ENCODE measurements at regions not wholly inside any gene's neighbourhood (a gene's known extent, or its start where the extent isn't known, plus 50 kb on each side); places are given as distances from the start of the nearest gene placed in this dataset.

DNA sequence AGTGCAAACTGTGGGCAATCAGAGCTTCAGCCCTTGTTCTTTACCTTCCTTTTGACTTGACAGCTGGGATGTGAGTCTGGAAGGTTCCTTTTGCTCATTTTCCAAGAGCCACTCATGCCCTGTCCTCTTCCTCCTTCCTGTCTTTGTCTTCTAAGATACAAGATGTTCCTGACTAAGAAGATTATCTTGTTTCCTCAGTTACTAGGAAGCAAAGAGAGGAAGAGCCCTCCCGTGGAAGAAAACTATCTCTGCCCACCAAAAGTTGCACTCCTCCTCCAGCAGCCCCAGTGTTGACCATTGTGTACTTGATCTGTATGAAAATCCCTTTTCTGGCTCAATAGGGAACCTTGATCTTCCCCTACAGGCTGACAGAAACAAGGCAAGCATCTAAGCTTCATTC lies 138.0 kb downstream of the C12orf75 start:
- DNase-seq = no peak
- Histone ChIP-seq H3K9ac (ENCODE audit: extremely low read depth, low read length, poor library complexity, severe bottlenecking) (no peak overlapping the region), H3K4me1 (ENCODE audit: control insufficient read depth, insufficient read depth, low read length) (no peaks in the 10 kb centered on the region), H3K27ac (ENCODE audit: low read depth, low read length) (no peak overlapping the region), H3K36me3 (ENCODE audit: control insufficient read depth, insufficient read depth, low read length) (no peaks in the 10 kb centered on the region), H3K27me3 (ENCODE audit: control insufficient read depth, insufficient read depth, low read length, poor library complexity, severe bottlenecking) (no peaks in the 10 kb centered on the region), H3K9me3 (ENCODE audit: control insufficient read depth, low read length) (no peaks in the 10 kb centered on the region), H3K4me3 (ENCODE audit: low read length) (no peak overlapping the region)
- Mint-ChIP-seq H3K4me3 (no peak overlapping the region), H3K27me3 (ENCODE audit: insufficient read depth) (no peaks in the 10 kb centered on the region), H3K9me3 (no peaks in the 10 kb centered on the region), H3K36me3 (ENCODE audit: low read depth) (no peaks in the 10 kb centered on the region), H3K27ac (no peak overlapping the region), H3K4me1 (peaks cover 26% of the 10 kb centered on the region)
- WGBS, 2 experiments (ENCODE audit: insufficient coverage in 1 of 2, insufficient read length in 1 of 2) = 73 to 100% methylated on average over 1 of the region's 1 CpG
- TF ChIP-seq, protein P1, sequence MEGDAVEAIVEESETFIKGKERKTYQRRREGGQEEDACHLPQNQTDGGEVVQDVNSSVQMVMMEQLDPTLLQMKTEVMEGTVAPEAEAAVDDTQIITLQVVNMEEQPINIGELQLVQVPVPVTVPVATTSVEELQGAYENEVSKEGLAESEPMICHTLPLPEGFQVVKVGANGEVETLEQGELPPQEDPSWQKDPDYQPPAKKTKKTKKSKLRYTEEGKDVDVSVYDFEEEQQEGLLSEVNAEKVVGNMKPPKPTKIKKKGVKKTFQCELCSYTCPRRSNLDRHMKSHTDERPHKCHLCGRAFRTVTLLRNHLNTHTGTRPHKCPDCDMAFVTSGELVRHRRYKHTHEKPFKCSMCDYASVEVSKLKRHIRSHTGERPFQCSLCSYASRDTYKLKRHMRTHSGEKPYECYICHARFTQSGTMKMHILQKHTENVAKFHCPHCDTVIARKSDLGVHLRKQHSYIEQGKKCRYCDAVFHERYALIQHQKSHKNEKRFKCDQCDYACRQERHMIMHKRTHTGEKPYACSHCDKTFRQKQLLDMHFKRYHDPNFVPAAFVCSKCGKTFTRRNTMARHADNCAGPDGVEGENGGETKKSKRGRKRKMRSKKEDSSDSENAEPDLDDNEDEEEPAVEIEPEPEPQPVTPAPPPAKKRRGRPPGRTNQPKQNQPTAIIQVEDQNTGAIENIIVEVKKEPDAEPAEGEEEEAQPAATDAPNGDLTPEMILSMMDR (conservative IDR thresholded peaks at IDR 0.05) = peak; percentile 37

DNA sequence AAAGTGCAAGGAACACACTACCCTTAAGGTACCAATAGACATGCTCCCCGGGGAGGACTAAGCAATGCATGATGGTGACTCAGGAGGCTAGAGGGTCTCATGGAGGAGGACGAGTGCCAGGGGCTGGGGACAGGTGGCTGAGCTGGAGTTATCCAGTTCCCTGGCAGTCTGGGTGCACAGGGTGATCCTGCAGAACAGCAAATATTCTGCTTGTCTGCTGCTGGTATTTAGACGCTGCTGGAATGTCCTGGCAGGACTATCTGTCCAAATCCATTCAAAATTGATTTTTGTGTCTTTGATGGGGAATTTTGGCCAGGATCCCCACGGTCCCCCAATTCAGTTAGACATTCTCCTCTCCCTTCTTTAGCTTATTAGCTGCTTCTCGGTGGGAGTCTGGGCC lies 138.7 kb downstream of the C12orf75 start:
- no peak overlapping the region for H3K4me3 ChIP-seq (ENCODE audit: low read length)
- WGBS, 2 experiments (ENCODE audit: insufficient coverage in 1 of 2, insufficient read length in 1 of 2) = 92 to 100% methylated on average over 1 to 5 of the region's 5 CpGs
- no peak overlapping the region for H3K27ac ChIP-seq (ENCODE audit: low read depth, low read length)
- TF ChIP-seq, protein P1 (conservative IDR thresholded peaks at IDR 0.05) = no peak
- no peaks in the 10 kb centered on the region for H3K36me3 ChIP-seq (ENCODE audit: control insufficient read depth, insufficient read depth, low read length)
- Mint-ChIP-seq H3K36me3 (ENCODE audit: low read depth) (no peaks in the 10 kb centered on the region), H3K27me3 (ENCODE audit: insufficient read depth) (peaks cover under 1% of the 10 kb centered on the region), H3K4me3 (no peak overlapping the region), H3K27ac (no peak overlapping the region), H3K9me3 (no peaks in the 10 kb centered on the region), H3K4me1 (peaks cover 23% of the 10 kb centered on the region)
- no peaks in the 10 kb centered on the region for H3K9me3 ChIP-seq (ENCODE audit: control insufficient read depth, low read length)
- no peak overlapping the region for H3K9ac ChIP-seq (ENCODE audit: extremely low read depth, low read length, poor library complexity, severe bottlenecking)
- no peak for DNase-seq
- H3K27me3 ChIP-seq (ENCODE audit: control insufficient read depth, insufficient read depth, low read length, poor library complexity, severe bottlenecking) = no peaks in the 10 kb centered on the region
- H3K4me1 ChIP-seq (ENCODE audit: control insufficient read depth, insufficient read depth, low read length) = no peaks in the 10 kb centered on the region

DNA sequence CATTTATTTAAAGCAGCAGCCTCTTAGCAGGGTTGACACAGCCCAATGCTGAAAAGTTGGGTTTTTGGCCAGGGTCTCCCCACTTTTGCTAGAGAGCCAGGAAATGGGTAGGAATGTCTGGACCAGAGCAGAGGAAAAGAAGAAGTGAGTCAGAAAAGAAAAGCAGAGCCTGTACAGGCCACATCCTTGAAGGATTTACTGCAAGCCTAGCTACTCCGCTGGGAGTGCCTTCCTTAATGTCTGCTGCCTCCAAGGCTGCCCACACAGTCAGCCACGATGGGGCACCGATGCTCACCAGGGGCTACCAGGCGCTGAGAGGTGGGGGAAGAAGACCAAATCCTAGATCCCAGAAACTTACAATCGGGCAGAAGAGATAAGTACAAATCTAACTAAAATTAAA lies 139.2 kb downstream of the C12orf75 start:
- WGBS, 2 experiments (ENCODE audit: insufficient coverage in 1 of 2, insufficient read length in 1 of 2) = 92 to 100% methylated on average over 2 to 5 of the region's 5 CpGs
- Histone ChIP-seq H3K9me3 (ENCODE audit: control insufficient read depth, low read length) (no peaks in the 10 kb centered on the region), H3K4me1 (ENCODE audit: control insufficient read depth, insufficient read depth, low read length) (no peaks in the 10 kb centered on the region), H3K27me3 (ENCODE audit: control insufficient read depth, insufficient read depth, low read length, poor library complexity, severe bottlenecking) (no peaks in the 10 kb centered on the region), H3K36me3 (ENCODE audit: control insufficient read depth, insufficient read depth, low read length) (no peaks in the 10 kb centered on the region), H3K4me3 (ENCODE audit: low read length) (no peak overlapping the region), H3K9ac (ENCODE audit: extremely low read depth, low read length, poor library complexity, severe bottlenecking) (no peak overlapping the region), H3K27ac (ENCODE audit: low read depth, low read length) (no peak overlapping the region)
- H3K9me3 Mint-ChIP-seq = no peaks in the 10 kb centered on the region
- H3K27me3 Mint-ChIP-seq (ENCODE audit: insufficient read depth) = peaks cover 2% of the 10 kb centered on the region
- TF ChIP-seq, protein P1 (conservative IDR thresholded peaks at IDR 0.05) = no peak
- peak; percentile 37 for DNase-seq
- no peaks in the 10 kb centered on the region for H3K36me3 Mint-ChIP-seq (ENCODE audit: low read depth)
- no peak overlapping the region for H3K4me3 Mint-ChIP-seq
- H3K27ac Mint-ChIP-seq = no peak overlapping the region
- H3K4me1 Mint-ChIP-seq = peaks cover 21% of the 10 kb centered on the region

Data from endodermal cell (in vitro differentiated cells).